Mesendoderm (in vitro differentiated cells): ENCODE measurements at regions not wholly inside any gene's neighbourhood (a gene's known extent, or its start where the extent isn't known, plus 50 kb on each side); places are given as distances from the start of the nearest gene placed in this dataset.

Source experiments
- DNase-seq: peaks from one replicate; pipeline ENCODE4 v3.0.0; 2013
- H2AK5ac ChIP-seq: 2 replicates; pipeline ENCODE4 v1.6.1; 2013; ENCODE audit warnings: low read length, inconsistent platforms
- H2BK120ac ChIP-seq: 2 replicates; pipeline ENCODE4 v1.6.1; 2013; ENCODE audit warnings: low read depth, mild to moderate bottlenecking, low read length, moderate library complexity, mixed read lengths
- H2BK15ac ChIP-seq: replicated peaks from 2 replicates; pipeline ENCODE4 v1.6.1; 2013; ENCODE audit warnings: low read depth, mild to moderate bottlenecking, moderate library complexity
- H2BK5ac ChIP-seq: 2 replicates; pipeline ENCODE4 v1.6.1; 2013; ENCODE audit warnings: low read length, inconsistent platforms
- H3K18ac ChIP-seq: 2 replicates; pipeline ENCODE4 v1.6.1; 2013; ENCODE audit warnings: mild to moderate bottlenecking, low read length, mixed read lengths
- H3K23ac ChIP-seq: one replicate; pipeline ENCODE4 v1.6.1; 2013; ENCODE audit warnings: low read length
- H3K27ac ChIP-seq: 2 replicates; pipeline ENCODE4 v1.5.1; 2013; ENCODE audit warnings: low read depth, mild to moderate bottlenecking, inconsistent platforms, low read length, moderate library complexity
- H3K27me3 ChIP-seq: 2 replicates; pipeline ENCODE4 v1.6.1; 2013; ENCODE audit warnings: low read length, control low read depth, mild to moderate bottlenecking, inconsistent platforms; ENCODE audit not compliant: insufficient read depth, poor library complexity
- H3K36me3 ChIP-seq: 2 replicates; pipeline ENCODE4 v1.6.1; 2013; ENCODE audit warnings: low read length, inconsistent platforms; ENCODE audit not compliant: control insufficient read depth, insufficient read depth
- H3K4ac ChIP-seq: one replicate; pipeline ENCODE4 v1.6.1; 2013; ENCODE audit warnings: low read depth, mild to moderate bottlenecking, low read length, moderate library complexity
- H3K4me1 ChIP-seq: 2 replicates; pipeline ENCODE4 v1.6.1; 2013; ENCODE audit warnings: low read depth, low read length, inconsistent platforms; ENCODE audit not compliant: control insufficient read depth
- H3K4me2 ChIP-seq: 2 replicates; pipeline ENCODE4 v1.6.1; 2013; ENCODE audit warnings: low read length
- H3K4me3 ChIP-seq: 2 replicates; pipeline ENCODE4 v1.5.1; 2013; ENCODE audit warnings: mild to moderate bottlenecking, low read length
- H3K56ac ChIP-seq: one replicate; pipeline ENCODE4 v1.6.1; 2013; ENCODE audit warnings: low read length
- H3K79me1 ChIP-seq: 2 replicates; pipeline ENCODE4 v1.6.1; 2013; ENCODE audit warnings: low read length, inconsistent platforms
- H3K79me2 ChIP-seq: 2 replicates; pipeline ENCODE4 v1.6.1; 2013; ENCODE audit warnings: mild to moderate bottlenecking, low read length; ENCODE audit not compliant: control insufficient read depth, insufficient read depth
- H3K9ac ChIP-seq: 2 replicates; pipeline ENCODE4 v1.6.1; 2013; ENCODE audit warnings: low read length, inconsistent platforms
- H4K5ac ChIP-seq: one replicate; pipeline ENCODE4 v1.6.1; 2013; ENCODE audit warnings: low read length
- H4K8ac ChIP-seq: one replicate; pipeline ENCODE4 v1.6.1; 2013; ENCODE audit warnings: low read depth, mild to moderate bottlenecking, control low read depth, low read length, moderate library complexity
- WGBS: extraction: QIAGEN DNeasy Blood & Tissue Kit; methylation state at CpG from one replicate; pipeline ENCODE4 v1.1.7; 2013; ENCODE audit warnings: low lambda C conversion rate, missing lambda C conversion rate; ENCODE audit not compliant: insufficient coverage; ENCODE audit errors: extremely low coverage; 5-methylcytosine and 5-hydroxymethylcytosine counted together

GRCh38 chr1:182195733-182196132 is 134.2 kb upstream of the ZNF648 start:
- Histone ChIP-seq H4K5ac (no peak overlapping the region), H3K56ac (no peak overlapping the region), H4K8ac (no peak overlapping the region), H3K79me1 (no peaks in the 10 kb centered on the region), H2AK5ac (no peak overlapping the region), H3K9ac (no peak overlapping the region), H3K4me2 (no peak overlapping the region), H3K4me1 (no peaks in the 10 kb centered on the region), H3K36me3 (no peaks in the 10 kb centered on the region), H3K27ac (no peak overlapping the region), H3K27me3 (no peaks in the 10 kb centered on the region), H2BK5ac (no peak overlapping the region), H3K23ac (no peak overlapping the region), H2BK120ac (no peak overlapping the region), H3K4ac (no peak overlapping the region), H3K18ac (no peak overlapping the region), H3K79me2 (no peaks in the 10 kb centered on the region), H3K4me3 (no peak overlapping the region), H2BK15ac (no peak overlapping the region)
- WGBS: no CpG with 5 or more reads among the region's 1 CpG
- DNase-seq: no peak

- Histone ChIP-seq H3K27ac (no peak overlapping the region), H2AK5ac (no peak overlapping the region), H2BK120ac (no peak overlapping the region), H3K4me2 (no peak overlapping the region), H3K4me1 (no peaks in the 10 kb centered on the region), H2BK15ac (no peak overlapping the region), H3K27me3 (no peaks in the 10 kb centered on the region), H3K79me1 (no peaks in the 10 kb centered on the region), H3K79me2 (no peaks in the 10 kb centered on the region), H3K4ac (no peak overlapping the region), H3K56ac (no peak overlapping the region), H3K4me3 (no peak overlapping the region), H3K18ac (no peak overlapping the region), H3K23ac (no peak overlapping the region), H2BK5ac (no peak overlapping the region), H3K36me3 (no peaks in the 10 kb centered on the region), H3K9ac (no peak overlapping the region), H4K5ac (no peak overlapping the region), H4K8ac (no peak overlapping the region)
- DNase-seq: no peak
- no CpG with 5 or more reads among the region's 4 CpGs for WGBS
Measured at GRCh38 chr1:182193908-182194550, 132.5 kb upstream of the ZNF648 start.

GRCh38 chr1:182192966-182193365 is 131.5 kb upstream of the ZNF648 start:
- Histone ChIP-seq H3K4me3 (no peak overlapping the region), H3K4ac (no peak overlapping the region), H3K4me1 (no peaks in the 10 kb centered on the region), H4K5ac (no peak overlapping the region), H3K27ac (no peak overlapping the region), H2AK5ac (no peak overlapping the region), H2BK5ac (no peak overlapping the region), H4K8ac (no peak overlapping the region), H3K79me2 (no peaks in the 10 kb centered on the region), H2BK120ac (no peak overlapping the region), H3K4me2 (no peak overlapping the region), H2BK15ac (no peak overlapping the region), H3K18ac (no peak overlapping the region), H3K79me1 (no peaks in the 10 kb centered on the region), H3K9ac (no peak overlapping the region), H3K56ac (no peak overlapping the region), H3K23ac (no peak overlapping the region), H3K27me3 (no peaks in the 10 kb centered on the region), H3K36me3 (no peaks in the 10 kb centered on the region)
- WGBS: no CpG with 5 or more reads among the region's 4 CpGs
- DNase-seq: no peak

- Histone ChIP-seq H3K9ac (no peak overlapping the region), H2BK15ac (no peak overlapping the region), H3K4ac (no peak overlapping the region), H4K5ac (no peak overlapping the region), H3K27ac (no peak overlapping the region), H3K4me3 (no peak overlapping the region), H3K4me2 (no peak overlapping the region), H3K18ac (no peak overlapping the region), H3K79me2 (no peaks in the 10 kb centered on the region), H2BK120ac (no peak overlapping the region), H3K23ac (no peak overlapping the region), H3K4me1 (no peaks in the 10 kb centered on the region), H3K27me3 (no peaks in the 10 kb centered on the region), H3K36me3 (no peaks in the 10 kb centered on the region), H2AK5ac (no peak overlapping the region), H3K79me1 (no peaks in the 10 kb centered on the region), H2BK5ac (no peak overlapping the region), H3K56ac (no peak overlapping the region), H4K8ac (no peak overlapping the region)
- no peak for DNase-seq
- no CpG with 5 or more reads among the region's 3 CpGs for WGBS
Measured at GRCh38 chr1:182192215-182192614, 130.7 kb upstream of the ZNF648 start.

- Histone ChIP-seq H3K18ac (no peak overlapping the region), H2BK5ac (no peak overlapping the region), H3K56ac (no peak overlapping the region), H4K5ac (no peak overlapping the region), H3K4me1 (no peaks in the 10 kb centered on the region), H3K27me3 (no peaks in the 10 kb centered on the region), H2BK120ac (no peak overlapping the region), H2BK15ac (no peak overlapping the region), H3K9ac (no peak overlapping the region), H3K4me3 (no peak overlapping the region), H3K27ac (no peak overlapping the region), H4K8ac (no peak overlapping the region), H3K4me2 (no peak overlapping the region), H3K23ac (no peak overlapping the region), H3K79me2 (no peaks in the 10 kb centered on the region), H3K36me3 (no peaks in the 10 kb centered on the region), H3K4ac (no peak overlapping the region), H3K79me1 (no peaks in the 10 kb centered on the region), H2AK5ac (no peak overlapping the region)
- DNase-seq: no peak
- no CpG with 5 or more reads among the region's 2 CpGs for WGBS
Measured at GRCh38 chr1:182191381-182192115, 130.0 kb upstream of the ZNF648 start.
